ENCODE measurements at regions not wholly inside any gene's neighbourhood (a gene's known extent, or its start where the extent isn't known, plus 50 kb on each side); places are given as distances from the start of the nearest gene placed in this dataset.
"Not testable (repeated sequence)": the region's sequence is repeated elsewhere in the genome, so short reads cannot be mapped to it uniquely, and the experiment has no call there.

GRCh38 chr12:74281401-74282180 lies 256.0 kb upstream of the ATXN7L3B start:
- TF ChIP-seq CTCF (conservative IDR thresholded peaks at IDR 0.05; ENCODE audit: low read length); EZH2phosphoT487 (IDR thresholded peaks at IDR 0.05; ENCODE audit: borderline replicate concordance): not testable (repeated sequence)

Data from Loucy (cell line).